ENCODE measurements at regions not wholly inside any gene's neighbourhood (a gene's known extent, or its start where the extent isn't known, plus 50 kb on each side); places are given as distances from the start of the nearest gene placed in this dataset.

GRCh38 chr6:145534989-145535388 lies 200.3 kb downstream of the EPM2A start:
- H3K4me1 ChIP-seq, result no peaks in the 10 kb centered on the region
- TF ChIP-seq POLR2AphosphoS5 (IDR thresholded peaks at IDR 0.05; ENCODE audit: insufficient read depth in 1 of 2, low read depth in 1 of 2), result no peak
- no peaks in the 10 kb centered on the region for H3K27me3 ChIP-seq
- peak overlapping the region; percentile 31 for H3K27ac ChIP-seq
- no peaks in the 10 kb centered on the region for H3K9me3 ChIP-seq
- intact Hi-C loops (cut with DNase I), result no loop called here
- no peaks in the 10 kb centered on the region for H3K36me3 ChIP-seq
- H3K4me3 ChIP-seq, result no peak overlapping the region
- DNase-seq (ENCODE audit: extremely low spot score in 2 of 2), result no peak

GRCh38 chr6:145538989-145539388 lies 196.3 kb downstream of the EPM2A start:
- DNase-seq (ENCODE audit: extremely low spot score in 2 of 2), result no peak
- intact Hi-C loops (cut with DNase I), result no loop called here

GRCh38 chr6:145539831-145540230 lies 195.5 kb downstream of the EPM2A start:
- Histone ChIP-seq H3K9me3 (no peaks in the 10 kb centered on the region), H3K27me3 (no peaks in the 10 kb centered on the region), H3K4me1 (no peaks in the 10 kb centered on the region), H3K36me3 (no peaks in the 10 kb centered on the region), H3K27ac (no peak overlapping the region), H3K4me3 (no peak overlapping the region)
- intact Hi-C loops (cut with DNase I), result no loop called here
- TF ChIP-seq POLR2AphosphoS5 (IDR thresholded peaks at IDR 0.05; ENCODE audit: insufficient read depth in 1 of 2, low read depth in 1 of 2) (no peak), CTCF (IDR thresholded peaks at IDR 0.05) (no peak), POLR2A (IDR thresholded peaks at IDR 0.05) (no peak)
- no peak for DNase-seq (ENCODE audit: extremely low spot score in 2 of 2)

More at GRCh38 chr6:145538989-145539388, 196.3 kb downstream of the EPM2A start:
- Histone ChIP-seq H3K36me3 (no peaks in the 10 kb centered on the region), H3K4me1 (no peaks in the 10 kb centered on the region), H3K9me3 (no peaks in the 10 kb centered on the region), H3K27ac (no peak overlapping the region), H3K27me3 (no peaks in the 10 kb centered on the region), H3K4me3 (no peak overlapping the region)
- no peak for TF ChIP-seq POLR2AphosphoS5 (IDR thresholded peaks at IDR 0.05; ENCODE audit: insufficient read depth in 1 of 2, low read depth in 1 of 2)
- TF ChIP-seq POLR2A (IDR thresholded peaks at IDR 0.05), result no peak
- no peak for TF ChIP-seq CTCF (IDR thresholded peaks at IDR 0.05)

- Histone ChIP-seq H3K4me3 (no peak overlapping the region), H3K27me3 (no peaks in the 10 kb centered on the region), H3K4me1 (no peaks in the 10 kb centered on the region), H3K36me3 (no peaks in the 10 kb centered on the region), H3K27ac (no peak overlapping the region), H3K9me3 (no peaks in the 10 kb centered on the region)
- intact Hi-C loops (cut with DNase I), result no loop called here
- DNase-seq (ENCODE audit: extremely low spot score in 2 of 2), result no peak
- TF ChIP-seq POLR2A (IDR thresholded peaks at IDR 0.05) (no peak), POLR2AphosphoS5 (IDR thresholded peaks at IDR 0.05; ENCODE audit: insufficient read depth in 1 of 2, low read depth in 1 of 2) (no peak), CTCF (IDR thresholded peaks at IDR 0.05) (no peak)
Observed at GRCh38 chr6:145540741-145541140, 194.6 kb downstream of the EPM2A start.

- TF ChIP-seq POLR2AphosphoS5 (IDR thresholded peaks at IDR 0.05; ENCODE audit: insufficient read depth in 1 of 2, low read depth in 1 of 2) (peak in 1 of 2 donors; percentile 27), CTCF (IDR thresholded peaks at IDR 0.05) (no peak), POLR2A (IDR thresholded peaks at IDR 0.05) (no peak)
- Histone ChIP-seq H3K27me3 (no peaks in the 10 kb centered on the region), H3K36me3 (no peaks in the 10 kb centered on the region), H3K4me3 (no peak overlapping the region), H3K4me1 (no peaks in the 10 kb centered on the region), H3K9me3 (no peaks in the 10 kb centered on the region), H3K27ac (peak overlapping the region; percentile 18)
- DNase-seq (ENCODE audit: extremely low spot score in 2 of 2), result no peak
- intact Hi-C loops (cut with DNase I), result no loop called here
Observed at GRCh38 chr6:145544041-145544440, 191.3 kb downstream of the EPM2A start.

All from vagina (tissue), 2 donors.